Keratinocyte (primary cell): ENCODE measurements at regions not wholly inside any gene's neighbourhood (a gene's known extent, or its start where the extent isn't known, plus 50 kb on each side); places are given as distances from the start of the nearest gene placed in this dataset.
"Not testable (repeated sequence)": the region's sequence is repeated elsewhere in the genome, so short reads cannot be mapped to it uniquely, and the experiment has no call there.

Experiments used
- DNase-seq: peaks from one replicate; pipeline ENCODE4 v3.0.0-alpha.2; 2011; ENCODE audit warnings: low read depth, missing footprints, low spot score
- FAIRE-seq: peaks from 2 replicates; lab custom pipeline; 2011; peaks lifted over from hg19 to GRCh38; lab: Jason Lieb, UNC
- H2AFZ ChIP-seq: 2 replicates; pipeline ENCODE4 v1.6.0; 2012; ENCODE audit warnings: low read length, control low read depth, inconsistent platforms; ENCODE audit not compliant: control insufficient read depth
- H3K27ac ChIP-seq: 2 replicates; pipeline ENCODE4 v1.5.1; 2011; ENCODE audit warnings: low read length; ENCODE audit not compliant: control insufficient read depth, insufficient read depth
- H3K27me3 ChIP-seq: 3 replicates; pipeline ENCODE4 v1.6.0; 2011; ENCODE audit warnings: low read length; ENCODE audit not compliant: control insufficient read depth, insufficient read depth; ENCODE audit errors: extremely low read depth
- H3K36me3 ChIP-seq, 2 experiments: 2 replicates in 1 of 2; 3 replicates in 1 of 2; pipeline ENCODE4 v1.5.1; 2011; ENCODE audit warnings: low read length in 2 of 2, mild to moderate bottlenecking in 1 of 2; ENCODE audit not compliant: control insufficient read depth in 2 of 2, insufficient read depth in 2 of 2; ENCODE audit errors: extremely low read depth in 1 of 2
- H3K4me1 ChIP-seq: 3 replicates; pipeline ENCODE4 v1.5.1; 2011; ENCODE audit warnings: low read length; ENCODE audit not compliant: control insufficient read depth, insufficient read depth; ENCODE audit errors: extremely low read depth
- H3K4me2 ChIP-seq: 3 replicates; pipeline ENCODE4 v1.6.0; 2011; ENCODE audit warnings: low read depth, low read length; ENCODE audit not compliant: control insufficient read depth, insufficient read depth; ENCODE audit errors: extremely low read depth
- H3K4me3 ChIP-seq, 3 experiments: fragments of 200-600 bp in 1 of 3; sonication (generic) in 1 of 3; 2 replicates in 2 of 3; 3 replicates in 1 of 3; pipeline ENCODE4 v1.5.1; 2011 to 2016; ENCODE audit warnings: low read length in 3 of 3, mild to moderate bottlenecking in 3 of 3, control low read depth in 2 of 3, inconsistent platforms in 1 of 3, low read depth in 1 of 3, mixed read lengths in 1 of 3, mixed run types in 1 of 3, moderate library complexity in 1 of 3; ENCODE audit not compliant: control insufficient read depth in 2 of 3, insufficient read depth in 2 of 3; ENCODE audit errors: extremely low read depth in 1 of 3
- H3K79me2 ChIP-seq: 2 replicates; pipeline ENCODE4 v1.6.0; 2012; ENCODE audit warnings: low read length; ENCODE audit not compliant: control insufficient read depth, insufficient read depth
- H3K9ac ChIP-seq: 3 replicates; pipeline ENCODE4 v1.6.0; 2011; ENCODE audit warnings: low read length; ENCODE audit not compliant: control insufficient read depth, insufficient read depth; ENCODE audit errors: extremely low read depth
- H3K9me1 ChIP-seq: 3 replicates; pipeline ENCODE4 v1.6.0; 2011; ENCODE audit warnings: low read length; ENCODE audit not compliant: control insufficient read depth, insufficient read depth; ENCODE audit errors: extremely low read depth
- H3K9me3 ChIP-seq: 2 replicates; pipeline ENCODE4 v1.5.1; 2012; ENCODE audit warnings: low read depth, low read length; ENCODE audit not compliant: control insufficient read depth
- H4K20me1 ChIP-seq: 3 replicates; pipeline ENCODE4 v1.6.0; 2011; ENCODE audit warnings: low read length; ENCODE audit not compliant: control insufficient read depth, insufficient read depth; ENCODE audit errors: extremely low read depth
- EZH2 ChIP-seq: IDR thresholded peaks from one replicate; pipeline ENCODE4 v1.6.1; 2012; ENCODE audit warnings: inconsistent platforms, mild to moderate bottlenecking, low read length, moderate library complexity
- dilution Hi-C: fragments of 300-500 bp; cut with MboI; formaldehyde crosslinking; loops from one replicate; pipeline ENCODE4 v1.7.0; 2020; ENCODE audit warnings: low sequenced_read_pairs; ENCODE audit not compliant: extremely low pct_ligation_motif_present
- TF ChIP-seq, protein P1 (sequence below), 3 experiments: IDR thresholded peaks in 1 of 3; conservative IDR thresholded peaks in 1 of 3; optimal IDR thresholded peaks in 1 of 3; 2 replicates in 2 of 3; 3 replicates in 1 of 3; pipeline versions ENCODE3 to v1.5.1; 2011; ENCODE audit warnings: low read length in 3 of 3, mild to moderate bottlenecking in 3 of 3, moderate library complexity in 2 of 3, control low read depth in 1 of 3, inconsistent platforms in 1 of 3; ENCODE audit not compliant: insufficient read depth in 2 of 3; ENCODE audit errors: extremely low read depth in 1 of 3

DNA sequence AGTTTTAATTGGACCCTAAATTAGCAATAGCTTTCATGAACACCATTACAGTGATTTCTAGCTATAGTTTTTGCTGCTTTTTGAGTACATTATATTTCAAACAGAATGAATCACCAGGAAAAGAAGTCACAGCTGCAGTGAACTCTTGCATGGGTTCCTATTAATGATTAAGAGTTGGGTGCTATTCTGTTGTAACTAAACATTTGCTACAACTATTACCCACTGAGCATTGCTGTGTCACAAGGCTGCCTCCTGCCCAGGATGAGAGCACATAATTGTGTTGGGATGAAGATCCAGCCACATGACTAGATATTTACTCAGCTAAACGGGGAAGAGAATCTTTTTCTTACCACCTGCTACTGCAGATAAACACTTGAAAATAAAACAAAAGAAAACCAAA, 152.7 kb downstream of the GXYLT1 start:
- no peak overlapping the region for H3K4me3 ChIP-seq
- H3K27ac ChIP-seq = no peak overlapping the region
- H2AFZ ChIP-seq = no peak overlapping the region
- DNase-seq (no peak), FAIRE-seq (no peak)
- no peaks in the 10 kb centered on the region for H3K9me3 ChIP-seq
- H3K36me3 ChIP-seq = no peaks in the 10 kb centered on the region
- TF ChIP-seq, protein P1, sequence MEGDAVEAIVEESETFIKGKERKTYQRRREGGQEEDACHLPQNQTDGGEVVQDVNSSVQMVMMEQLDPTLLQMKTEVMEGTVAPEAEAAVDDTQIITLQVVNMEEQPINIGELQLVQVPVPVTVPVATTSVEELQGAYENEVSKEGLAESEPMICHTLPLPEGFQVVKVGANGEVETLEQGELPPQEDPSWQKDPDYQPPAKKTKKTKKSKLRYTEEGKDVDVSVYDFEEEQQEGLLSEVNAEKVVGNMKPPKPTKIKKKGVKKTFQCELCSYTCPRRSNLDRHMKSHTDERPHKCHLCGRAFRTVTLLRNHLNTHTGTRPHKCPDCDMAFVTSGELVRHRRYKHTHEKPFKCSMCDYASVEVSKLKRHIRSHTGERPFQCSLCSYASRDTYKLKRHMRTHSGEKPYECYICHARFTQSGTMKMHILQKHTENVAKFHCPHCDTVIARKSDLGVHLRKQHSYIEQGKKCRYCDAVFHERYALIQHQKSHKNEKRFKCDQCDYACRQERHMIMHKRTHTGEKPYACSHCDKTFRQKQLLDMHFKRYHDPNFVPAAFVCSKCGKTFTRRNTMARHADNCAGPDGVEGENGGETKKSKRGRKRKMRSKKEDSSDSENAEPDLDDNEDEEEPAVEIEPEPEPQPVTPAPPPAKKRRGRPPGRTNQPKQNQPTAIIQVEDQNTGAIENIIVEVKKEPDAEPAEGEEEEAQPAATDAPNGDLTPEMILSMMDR (optimal IDR thresholded peaks at IDR 0.05 in 1 of 3, IDR thresholded peaks at IDR 0.05 in 1 of 3, conservative IDR thresholded peaks at IDR 0.05 in 1 of 3; ENCODE audit: extremely low read depth in 1 of 3, insufficient read depth in 2 of 3, low read length in 3 of 3) = no peak
- TF ChIP-seq EZH2 = no peak
- H3K27me3 ChIP-seq = no peaks in the 10 kb centered on the region
- H3K9me1 ChIP-seq = no peaks in the 10 kb centered on the region
- H3K9ac ChIP-seq = no peak overlapping the region
- no peaks in the 10 kb centered on the region for H3K4me1 ChIP-seq
- dilution Hi-C loops = no loop called here
- no peak overlapping the region for H3K4me2 ChIP-seq
- no peaks in the 10 kb centered on the region for H4K20me1 ChIP-seq
- H3K79me2 ChIP-seq = no peaks in the 10 kb centered on the region

- no peaks in the 10 kb centered on the region for H3K36me3 ChIP-seq
- H3K79me2 ChIP-seq = no peaks in the 10 kb centered on the region
- FAIRE-seq (no peak), DNase-seq (no peak)
- H3K9ac ChIP-seq = no peak overlapping the region
- no peak overlapping the region for H2AFZ ChIP-seq
- H3K27me3 ChIP-seq = no peaks in the 10 kb centered on the region
- H4K20me1 ChIP-seq = no peaks in the 10 kb centered on the region
- no peaks in the 10 kb centered on the region for H3K9me1 ChIP-seq
- TF ChIP-seq, protein P1 (optimal IDR thresholded peaks at IDR 0.05 in 1 of 3, IDR thresholded peaks at IDR 0.05 in 1 of 3, conservative IDR thresholded peaks at IDR 0.05 in 1 of 3; ENCODE audit: extremely low read depth in 1 of 3, insufficient read depth in 2 of 3, low read length in 3 of 3) = no peak
- no peak for TF ChIP-seq EZH2
- H3K4me2 ChIP-seq = no peak overlapping the region
- H3K27ac ChIP-seq = no peak overlapping the region
- H3K9me3 ChIP-seq = no peaks in the 10 kb centered on the region
- dilution Hi-C loops = no loop called here
- H3K4me3 ChIP-seq = no peak overlapping the region
- H3K4me1 ChIP-seq = no peaks in the 10 kb centered on the region
Measured at GRCh38 chr12:41988715-41989114, 156.0 kb downstream of the GXYLT1 start.

DNA sequence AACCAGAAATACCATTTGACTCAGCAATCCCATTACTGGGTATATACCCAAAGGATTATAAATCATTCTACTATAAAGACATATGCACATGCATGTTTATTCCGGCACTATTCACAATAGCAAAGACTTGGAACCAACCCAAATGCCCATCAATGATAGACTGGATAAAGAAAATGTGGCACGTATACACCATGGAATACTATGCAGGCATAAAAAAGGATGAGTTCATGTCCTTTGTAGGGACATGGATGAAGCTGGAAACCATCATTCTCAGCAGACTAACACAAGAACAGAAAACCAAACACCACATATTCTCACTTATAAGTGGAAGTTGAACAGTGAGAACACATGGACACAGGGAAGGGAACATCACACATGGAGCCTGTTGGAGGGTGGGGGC, 158.2 kb downstream of the GXYLT1 start:
- H3K9me1 ChIP-seq, H3K27me3 ChIP-seq, FAIRE-seq, H3K4me3 ChIP-seq, DNase-seq, H4K20me1 ChIP-seq, H3K9me3 ChIP-seq, H2AFZ ChIP-seq, dilution Hi-C loops, H3K4me2 ChIP-seq, H3K36me3 ChIP-seq, H3K4me1 ChIP-seq, H3K79me2 ChIP-seq, H3K9ac ChIP-seq, H3K27ac ChIP-seq: not testable (repeated sequence)
